ENCODE measurements at regions not wholly inside any gene's neighbourhood (a gene's known extent, or its start where the extent isn't known, plus 50 kb on each side); places are given as distances from the start of the nearest gene placed in this dataset.

- no peaks in the 10 kb centered on the region for H3K9me3 ChIP-seq (replicated peaks; ENCODE audit: control insufficient read depth, insufficient read depth, low read length)
- ChIA-PET CTCF (no interaction called here), POLR2A (no interaction called here)
- H3K4me3 ChIP-seq (replicated peaks in 1 of 3; ENCODE audit: insufficient read depth in 1 of 3, low read depth in 1 of 3, low read length in 3 of 3), result no peak overlapping the region
- H3K4me2 ChIP-seq (ENCODE audit: insufficient read depth, low read length), result no peak overlapping the region
- H2AFZ ChIP-seq (ENCODE audit: low read depth, low read length), result no peak overlapping the region
- no peaks in the 10 kb centered on the region for H3K36me3 ChIP-seq (ENCODE audit: control insufficient read depth in 2 of 2, extremely low read depth in 1 of 2, insufficient read depth in 2 of 2, low read length in 2 of 2)
- no peak for TF ChIP-seq MYC (IDR thresholded peaks at IDR 0.05; ENCODE audit: low read depth, low read length)
- no peak for TF ChIP-seq FOS (IDR thresholded peaks at IDR 0.05; ENCODE audit: borderline replicate concordance, insufficient read depth, low read length)
- no peak for TF ChIP-seq JUN (IDR thresholded peaks at IDR 0.05; ENCODE audit: borderline replicate concordance, insufficient read depth, insufficient read length, low read depth)
- no peak for TF ChIP-seq CTCF (IDR thresholded peaks at IDR 0.05; ENCODE audit: extremely low read depth in 1 of 2, insufficient read depth in 1 of 2, low read depth in 1 of 2, low read length in 2 of 2)
- no peak for TF ChIP-seq MAX (IDR thresholded peaks at IDR 0.05; ENCODE audit: insufficient read depth, insufficient read length)
- no peak for TF ChIP-seq POLR2AphosphoS5 (IDR thresholded peaks at IDR 0.05; ENCODE audit: insufficient read depth, low read depth, low read length)
- no peak for TF ChIP-seq EZH2 (IDR thresholded peaks at IDR 0.05; ENCODE audit: borderline replicate concordance, low read depth, low read length, severe bottlenecking)
- TF ChIP-seq POLR2A (IDR thresholded peaks at IDR 0.05; ENCODE audit: low read depth, low read length), result no peak
- no peak for TF ChIP-seq GATA2 (IDR thresholded peaks at IDR 0.05; ENCODE audit: insufficient read depth, insufficient read length, low read depth, low read length)
- H3K4me1 ChIP-seq (ENCODE audit: control insufficient read depth, extremely low read depth, insufficient read depth, low read length), result no peaks in the 10 kb centered on the region
- H3K79me2 ChIP-seq (ENCODE audit: control insufficient read depth, insufficient read depth, low read length), result no peaks in the 10 kb centered on the region
- peaks cover 0 to 2% of the 10 kb centered on the region in 2 experiments for H3K27me3 ChIP-seq (ENCODE audit: control insufficient read depth in 2 of 2, insufficient read depth in 2 of 2, low read length in 2 of 2)
- FAIRE-seq (no peak), DNase-seq (ENCODE audit: low read depth, low spot score) (no peak)
- H3K9me1 ChIP-seq (replicated peaks; ENCODE audit: control insufficient read depth, extremely low read depth, insufficient read depth, low read length), result no peaks in the 10 kb centered on the region
- no peak overlapping the region for H3K9ac ChIP-seq (replicated peaks; ENCODE audit: extremely low read depth, insufficient read depth, low read length)
- intact Hi-C loops (cut with micrococcal nuclease), result no loop called here
- H3K27ac ChIP-seq (ENCODE audit: insufficient read depth, low read depth, low read length), result no peak overlapping the region
- BruUV-seq (replicated peaks), result no TSS peak
- no peaks in the 10 kb centered on the region for H4K20me1 ChIP-seq (replicated peaks; ENCODE audit: control insufficient read depth, extremely low read depth, insufficient read depth, low read length)
- dilution Hi-C loops (cut with MboI; ENCODE audit: extremely low pct_ligation_motif_present, low sequenced_read_pairs), result no loop called here
Measured at GRCh38 chrX:3788494-3789233, 75.2 kb upstream of the PRKX start.
